GM19351 (cell line): ENCODE measurements at regions not wholly inside any gene's neighbourhood (a gene's known extent, or its start where the extent isn't known, plus 50 kb on each side); places are given as distances from the start of the nearest gene placed in this dataset.

Source experiments
- ATAC-seq: cut with Tn5 transposase; IDR thresholded peaks from one replicate; pipeline ENCODE4 v1.9.1; 2021; ENCODE audit warnings: mild to moderate bottlenecking, moderate library complexity; ENCODE audit not compliant: unreplicated experiment

DNA sequence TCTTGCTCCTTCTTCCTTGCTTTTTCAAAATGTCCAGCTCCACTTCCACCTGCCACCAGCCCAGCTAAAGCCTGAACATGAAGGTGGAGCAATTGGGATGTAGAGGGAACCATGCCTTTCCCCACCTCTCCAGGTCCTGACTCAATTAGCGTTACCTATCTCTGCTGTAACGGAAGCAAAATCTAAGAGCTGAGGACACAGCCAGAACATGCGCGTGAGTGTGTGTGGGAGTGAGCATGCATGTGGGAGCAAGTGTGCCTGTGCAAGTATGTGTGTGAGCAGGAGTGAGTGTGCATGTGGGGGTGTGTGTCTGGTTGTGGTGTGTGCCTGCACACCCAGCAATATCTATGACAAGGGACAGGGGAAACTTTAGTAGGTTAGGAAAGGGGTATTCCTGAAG lies 364.5 kb downstream of the MID1IP1 start:
- ATAC-seq, result no peak

DNA sequence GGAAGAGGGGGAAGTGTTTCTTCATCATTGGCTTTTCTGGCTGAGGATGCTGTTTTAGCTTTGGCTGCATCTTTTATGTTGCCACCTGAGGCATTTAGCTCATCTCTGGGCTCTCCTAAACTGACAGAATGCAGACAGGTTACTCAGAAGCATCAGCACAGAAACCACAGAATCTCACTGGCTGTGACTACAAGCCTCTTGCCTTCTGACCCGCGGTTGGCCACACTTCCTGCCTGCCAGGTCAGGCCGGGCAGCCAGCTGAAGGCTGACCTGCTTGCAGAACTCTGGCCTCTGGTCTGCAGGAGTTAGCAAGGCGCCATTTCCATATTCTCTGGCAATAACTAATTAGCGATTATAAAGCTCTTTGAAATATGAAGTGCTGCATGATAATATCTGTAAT lies 366.5 kb downstream of the MID1IP1 start:
- peak; percentile 80 for ATAC-seq

DNA sequence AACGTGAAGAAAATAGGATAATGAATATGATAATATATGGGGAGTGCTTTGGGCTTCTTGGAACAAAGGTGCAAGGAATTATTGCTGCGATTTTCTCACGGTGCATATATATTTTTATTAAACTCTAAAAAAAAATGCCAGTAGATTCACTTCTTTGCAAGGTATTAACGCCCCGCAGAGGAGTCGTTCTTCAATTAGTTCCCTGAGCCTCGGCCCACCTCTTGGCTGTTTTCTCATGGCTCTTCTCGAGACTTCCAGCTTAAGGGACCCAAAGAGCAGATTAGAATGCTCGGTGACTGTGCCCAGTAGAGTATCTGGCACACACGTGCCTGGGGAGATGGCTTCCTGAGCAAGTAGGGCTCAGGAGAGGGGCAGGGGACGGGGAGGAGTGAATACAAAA lies 367.4 kb downstream of the MID1IP1 start:
- ATAC-seq, result no peak

DNA sequence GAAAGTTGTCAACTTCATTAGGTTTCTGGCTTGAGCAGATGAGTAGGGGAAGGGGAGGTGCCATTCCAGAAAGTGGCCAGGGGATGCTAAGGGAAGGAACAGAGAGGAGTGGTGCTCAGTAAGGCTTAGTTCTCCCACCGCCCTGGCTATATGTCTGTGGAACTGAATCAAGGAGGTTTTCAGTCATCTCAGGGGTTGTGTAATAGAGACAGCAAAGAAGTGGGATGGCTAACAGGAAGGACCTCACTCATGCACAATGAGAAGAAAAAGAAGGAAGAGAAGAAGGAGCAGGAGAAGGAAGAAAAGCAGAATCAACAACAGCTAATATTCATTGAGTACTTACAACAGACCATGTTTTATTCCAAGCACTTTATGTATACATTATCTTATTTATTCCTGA lies 368.7 kb downstream of the MID1IP1 start:
- no peak for ATAC-seq

DNA sequence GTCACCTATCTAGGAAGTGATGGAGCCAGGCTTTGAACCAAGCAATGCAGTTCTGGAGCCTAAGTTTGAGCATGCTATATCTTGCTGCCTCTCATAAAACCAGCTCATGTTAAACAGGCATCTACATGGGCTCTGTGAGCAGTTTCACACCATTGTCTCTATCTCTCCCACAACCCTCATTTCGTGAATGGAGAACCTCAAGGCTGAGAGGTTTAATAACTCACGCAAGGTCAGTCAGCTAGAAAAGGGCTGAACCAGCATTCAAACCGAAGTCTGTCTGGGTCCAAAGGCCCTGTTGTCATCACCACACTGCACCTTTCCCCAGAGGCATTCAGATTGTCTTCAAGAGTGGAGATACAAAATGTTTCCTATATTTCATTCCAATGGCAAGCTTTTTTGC lies 369.2 kb downstream of the MID1IP1 start:
- ATAC-seq, result no peak

DNA sequence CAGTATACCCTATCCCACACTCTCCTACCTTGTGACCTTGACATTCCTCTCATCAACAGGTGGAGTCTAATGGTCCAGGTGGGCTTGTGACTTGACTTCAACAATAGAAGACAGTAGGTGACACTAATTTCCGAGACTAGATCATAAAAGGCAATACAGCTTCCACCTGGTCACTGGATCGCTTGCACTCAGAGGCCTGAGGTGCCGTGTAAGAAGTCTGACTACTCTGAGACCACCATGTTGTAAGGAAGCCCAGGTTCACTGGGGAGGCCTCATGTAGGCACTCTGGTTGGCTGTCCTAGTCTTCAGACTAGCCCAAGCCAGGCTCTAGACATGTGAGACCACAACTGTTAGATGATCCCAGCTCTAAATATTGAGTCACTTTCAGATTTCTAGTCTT lies 370.4 kb downstream of the MID1IP1 start:
- ATAC-seq, result no peak

DNA sequence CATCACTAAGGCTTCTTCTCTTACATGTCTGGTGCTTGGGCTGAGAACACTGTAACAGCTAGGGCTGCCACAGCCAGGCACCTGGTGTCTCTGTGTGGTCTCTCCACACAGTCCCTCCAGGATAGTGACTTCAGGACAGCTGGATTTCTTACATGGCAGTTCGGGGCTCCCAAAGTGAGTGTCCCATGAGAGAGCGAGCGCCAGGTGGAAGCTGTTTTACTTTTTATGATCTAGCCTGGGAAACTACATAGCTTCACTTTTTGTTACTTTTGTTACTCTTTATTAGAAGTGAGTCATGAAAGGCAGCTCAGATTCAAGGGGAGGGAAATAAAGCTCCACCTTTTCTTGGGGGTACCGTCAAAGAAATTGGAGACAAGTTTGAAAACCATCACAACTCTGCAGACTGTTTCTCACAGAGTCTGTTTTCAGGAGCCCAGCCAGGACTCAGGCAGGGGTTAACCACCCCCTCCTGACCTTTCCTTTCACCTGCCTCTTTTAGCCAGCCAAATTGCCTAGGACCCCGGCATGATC lies 373.0 kb downstream of the MID1IP1 start:
- no peak for ATAC-seq

DNA sequence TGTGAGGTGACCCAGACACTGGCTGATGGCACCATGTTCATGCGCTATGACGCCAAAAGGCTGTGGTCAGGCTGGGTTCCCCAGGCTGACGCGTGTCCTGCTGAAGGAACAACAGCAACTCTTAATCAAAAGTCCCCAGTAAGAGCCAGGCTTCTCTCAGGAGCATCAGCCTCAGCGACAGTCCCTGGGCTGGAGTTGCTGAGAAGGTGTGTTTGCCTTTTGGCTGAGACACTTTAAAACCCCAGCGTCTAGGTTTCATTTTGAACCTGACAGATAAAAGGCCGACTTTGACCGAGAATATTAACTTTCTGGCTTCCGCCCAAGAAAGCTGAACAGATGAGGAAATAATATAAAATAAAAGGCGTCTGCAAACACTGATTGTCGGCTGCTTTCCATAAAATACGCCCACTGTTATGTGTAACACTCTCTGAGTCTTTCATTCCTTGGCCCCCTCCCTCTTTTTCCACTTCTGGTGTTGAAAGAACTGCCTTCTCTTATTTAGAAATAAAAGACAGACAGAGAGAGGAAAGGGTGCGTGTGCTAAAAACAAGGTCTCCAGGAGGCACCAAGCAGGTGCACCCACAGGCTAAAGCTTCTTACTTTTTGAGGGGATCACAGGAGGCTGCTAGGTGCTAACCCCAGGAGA lies 373.6 kb downstream of the MID1IP1 start:
- no peak for ATAC-seq

DNA sequence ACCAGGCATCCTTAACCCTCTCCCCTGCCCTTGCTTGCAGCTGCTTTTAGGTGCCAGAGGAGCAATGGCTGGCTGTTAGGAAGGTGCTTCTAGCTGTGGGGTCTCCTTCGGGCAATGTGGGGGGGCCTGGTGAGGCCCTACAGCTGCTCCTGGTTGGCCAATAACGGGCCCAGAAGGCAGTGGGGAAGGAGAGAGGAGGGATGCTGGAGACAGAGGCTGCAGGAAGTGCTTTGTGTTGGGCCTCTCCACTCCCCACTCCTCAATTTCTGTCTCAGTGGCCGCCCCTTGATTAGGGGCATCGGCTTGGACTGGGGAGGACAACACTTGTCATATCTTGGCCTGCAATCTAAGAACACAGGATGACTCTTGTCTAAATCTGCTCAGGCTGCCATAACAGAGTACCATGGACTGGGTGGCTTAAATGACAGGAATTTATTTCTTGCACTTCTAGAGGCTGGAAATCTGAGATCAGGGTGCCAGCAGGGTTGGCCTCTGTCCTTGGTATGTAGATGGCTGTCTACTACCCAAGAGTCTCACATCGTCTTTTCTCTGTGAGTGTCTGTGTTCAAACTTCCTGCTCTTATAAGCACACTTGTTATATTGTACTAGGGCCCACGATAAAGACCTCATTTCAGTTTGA lies 374.3 kb downstream of the MID1IP1 start:
- ATAC-seq, result no peak

DNA sequence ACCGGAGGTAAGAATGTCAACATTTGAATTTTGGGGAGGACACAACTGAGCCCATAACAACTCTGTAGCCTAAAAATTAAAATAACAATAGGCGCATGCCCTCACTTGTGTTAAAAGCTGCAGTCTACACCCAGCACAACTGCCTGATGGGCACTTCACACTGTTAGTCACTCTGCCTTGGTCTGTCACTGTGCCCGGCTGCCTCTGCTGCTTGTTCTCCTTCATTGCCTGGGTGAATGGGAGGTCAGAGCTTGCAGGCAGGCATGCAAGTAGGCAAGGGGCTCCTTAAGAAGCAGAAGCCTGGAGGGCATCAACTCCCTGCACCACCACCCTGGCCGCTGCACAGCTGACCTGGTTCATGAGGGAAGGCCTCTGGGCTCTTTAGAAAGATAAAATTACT lies 374.8 kb downstream of the MID1IP1 start:
- ATAC-seq, result no peak

DNA sequence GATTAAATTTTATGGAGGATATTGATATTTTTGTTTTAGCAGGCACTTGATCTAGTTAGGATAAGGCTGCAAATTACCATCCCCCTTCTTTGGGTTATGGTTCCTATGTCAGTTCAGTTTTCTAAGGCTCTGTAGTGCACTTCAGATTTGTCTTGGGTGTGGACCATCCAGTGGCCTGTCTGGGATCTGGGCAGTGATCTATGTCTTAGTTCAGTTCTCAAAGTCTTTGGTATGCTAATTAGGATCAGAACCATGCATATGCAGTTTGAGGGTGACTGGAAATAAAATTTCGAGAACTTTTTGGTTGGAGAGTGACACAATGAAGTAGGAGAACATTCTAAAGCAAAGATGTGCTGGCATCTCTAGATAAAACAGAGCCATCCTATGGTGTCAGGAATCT lies 388.2 kb downstream of the MID1IP1 start:
- no peak for ATAC-seq

DNA sequence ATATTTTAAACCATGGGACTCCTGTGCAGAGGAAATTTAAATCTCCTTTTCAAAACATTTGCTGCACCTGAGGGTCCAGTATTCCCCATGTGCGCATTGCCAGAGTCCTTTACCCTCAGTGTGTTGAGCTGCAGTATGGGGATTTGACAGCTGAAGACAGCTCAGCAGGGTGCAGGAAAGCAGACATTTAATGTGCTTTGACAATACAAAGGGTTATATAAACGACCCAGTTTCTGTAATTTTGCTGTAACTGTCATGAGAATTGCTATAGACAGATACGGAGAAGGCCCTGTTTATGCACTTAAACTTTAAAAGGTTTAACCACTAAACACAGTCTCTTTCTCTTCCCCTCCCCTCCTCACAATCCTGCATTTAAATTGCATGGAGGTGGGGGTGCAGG lies 393.4 kb downstream of the MID1IP1 start:
- ATAC-seq, result no peak

DNA sequence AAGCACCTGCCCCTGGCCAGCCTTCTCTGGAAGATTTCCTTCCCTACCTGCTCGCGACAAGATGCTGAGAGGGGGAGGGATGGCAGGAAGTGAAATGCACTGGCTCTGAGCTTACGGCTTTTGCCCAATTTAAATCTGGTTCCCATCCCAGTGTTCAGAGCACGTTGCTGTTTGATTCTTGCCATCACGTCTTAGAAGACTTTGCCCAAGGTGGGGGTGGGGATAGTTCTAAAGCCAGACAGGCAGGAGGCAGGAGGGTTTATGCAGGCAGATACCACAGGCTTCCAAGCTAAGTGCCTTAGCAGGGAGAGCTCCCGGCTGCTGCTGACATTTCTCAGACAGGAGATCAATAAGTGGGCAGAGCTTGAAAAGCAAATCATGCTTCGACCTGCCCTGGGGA lies 393.9 kb downstream of the MID1IP1 start:
- ATAC-seq, result no peak

DNA sequence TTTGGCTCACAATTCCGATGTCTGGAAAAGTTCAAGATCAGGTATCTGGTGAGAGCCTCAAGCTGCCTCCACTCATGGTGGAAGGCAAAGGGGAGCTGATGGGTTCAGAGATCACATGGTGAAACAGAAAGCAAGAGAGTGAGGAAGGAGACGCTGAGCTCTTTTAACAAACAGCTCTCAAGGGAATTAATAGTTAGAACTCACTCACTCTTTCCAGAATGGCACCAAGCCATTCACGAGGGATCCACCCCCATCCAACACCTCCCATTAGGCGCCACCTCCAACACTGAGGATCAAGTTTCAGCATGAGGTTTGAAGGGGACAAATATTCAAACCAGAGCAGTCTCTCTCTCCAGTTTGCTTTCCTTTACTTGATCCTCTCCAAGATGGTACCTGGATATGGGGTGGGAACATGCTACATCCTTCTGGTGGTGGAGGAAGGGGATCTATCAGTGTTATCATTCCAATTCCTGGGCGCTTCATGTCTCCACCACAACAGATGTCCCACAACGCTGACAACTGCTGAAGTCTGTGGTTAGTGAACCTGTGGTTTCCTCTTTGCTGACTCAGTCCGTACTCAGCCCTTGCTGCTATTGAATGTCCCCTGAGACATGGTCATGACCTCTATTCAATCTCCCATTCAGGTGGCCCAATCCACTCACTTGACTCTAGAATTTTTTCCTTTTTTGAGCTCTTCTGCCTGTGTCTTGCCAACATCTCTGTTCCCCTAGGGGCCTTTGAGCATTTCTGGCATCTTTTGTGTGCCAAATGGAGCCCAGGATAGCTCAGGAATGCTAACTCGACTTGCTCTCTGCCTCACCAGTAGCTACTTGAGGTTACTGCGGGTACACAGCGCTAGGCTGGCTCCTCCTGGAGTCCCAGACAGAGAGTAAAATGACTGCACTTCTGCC lies 395.2 kb downstream of the MID1IP1 start:
- ATAC-seq, result peak; percentile 96

DNA sequence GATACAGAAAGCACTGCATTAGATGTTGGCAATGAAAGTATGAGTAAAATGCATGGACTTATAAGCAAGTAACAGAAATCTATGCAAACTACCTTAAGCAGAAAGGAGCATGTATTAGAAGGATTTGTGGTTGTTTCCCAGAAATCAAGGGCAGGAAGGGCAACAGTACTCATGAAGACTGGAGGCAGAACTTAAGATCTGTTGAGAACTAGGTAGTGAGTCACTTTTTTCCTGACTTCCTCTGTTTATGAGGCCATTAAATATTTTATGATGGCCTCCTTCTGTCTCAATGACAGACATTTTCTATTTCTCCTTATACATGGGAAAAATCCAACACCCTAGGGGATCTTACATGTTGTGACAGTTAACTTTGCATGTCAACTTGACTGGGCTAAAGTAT lies 398.2 kb downstream of the MID1IP1 start:
- ATAC-seq, result no peak

DNA sequence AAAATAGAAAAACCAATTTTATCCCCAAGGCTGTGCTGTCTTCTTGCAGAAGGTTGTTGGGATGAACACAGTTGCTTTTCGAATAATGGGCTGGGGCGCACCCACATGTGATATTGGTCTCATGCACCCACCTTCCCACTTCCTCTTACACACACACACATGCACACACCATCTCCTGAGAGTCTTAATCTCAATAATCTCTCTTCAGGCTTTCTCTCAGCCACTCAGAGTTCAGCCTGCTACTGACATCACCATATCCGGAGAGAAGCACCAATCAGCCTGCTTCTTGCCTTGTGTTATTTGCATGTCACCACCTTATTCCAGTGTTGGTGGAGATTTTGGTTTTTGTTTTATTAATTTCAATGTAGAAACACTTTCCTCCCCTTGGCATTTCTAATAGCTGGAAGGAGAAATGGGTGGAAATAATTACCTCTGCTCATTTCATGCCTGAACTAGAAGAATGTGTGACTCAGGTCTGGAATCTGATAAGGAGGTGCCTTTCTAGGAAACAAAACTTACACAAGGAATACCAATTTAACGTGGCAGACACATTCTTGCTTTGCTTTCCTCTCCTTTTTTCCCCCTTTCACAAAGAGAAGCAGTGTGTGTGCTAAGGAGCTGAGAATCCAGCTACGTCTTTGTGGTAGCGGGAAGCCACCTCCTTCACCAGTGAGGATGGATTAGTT lies 400.2 kb downstream of the MID1IP1 start:
- no peak for ATAC-seq

DNA sequence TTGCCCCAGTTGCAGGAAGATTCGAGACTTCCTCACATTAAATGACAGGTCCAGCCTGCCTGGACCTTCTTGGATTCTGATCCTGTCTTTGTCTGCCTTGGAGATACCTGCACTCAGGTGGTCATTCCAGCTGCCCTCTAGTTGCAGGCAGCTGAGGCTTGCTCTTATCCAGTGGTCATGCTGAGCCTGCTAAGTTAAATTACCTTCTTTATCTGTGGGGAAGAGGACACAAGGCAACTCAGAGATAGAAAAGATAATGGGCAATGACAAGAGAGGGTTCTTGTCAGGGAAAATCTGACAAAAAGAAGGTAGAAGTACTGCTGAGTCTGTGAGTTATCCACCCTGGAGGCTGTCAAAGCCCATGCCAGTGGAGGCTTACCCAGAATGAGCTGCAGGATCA lies 401.4 kb downstream of the MID1IP1 start:
- ATAC-seq, result no peak

DNA sequence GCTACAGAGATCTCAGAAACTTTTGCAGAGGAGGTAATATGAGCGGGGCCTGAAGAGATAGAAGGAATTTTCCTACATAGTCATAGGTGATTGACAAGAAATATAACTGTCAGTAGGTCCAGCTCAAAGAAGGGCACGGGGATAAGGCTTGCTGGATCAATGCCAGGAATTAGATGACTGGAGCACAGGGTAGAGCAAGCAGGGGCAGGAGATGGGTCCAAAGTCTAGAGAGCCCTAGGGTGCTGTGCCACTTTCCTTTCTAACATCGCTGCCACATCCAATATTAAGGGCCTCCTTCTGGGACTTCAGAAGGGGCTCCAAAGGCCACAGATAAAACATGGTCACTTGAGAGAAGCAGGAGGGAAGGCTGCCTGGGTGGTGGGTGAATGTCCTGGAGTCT lies 402.2 kb downstream of the MID1IP1 start:
- ATAC-seq, result no peak

DNA sequence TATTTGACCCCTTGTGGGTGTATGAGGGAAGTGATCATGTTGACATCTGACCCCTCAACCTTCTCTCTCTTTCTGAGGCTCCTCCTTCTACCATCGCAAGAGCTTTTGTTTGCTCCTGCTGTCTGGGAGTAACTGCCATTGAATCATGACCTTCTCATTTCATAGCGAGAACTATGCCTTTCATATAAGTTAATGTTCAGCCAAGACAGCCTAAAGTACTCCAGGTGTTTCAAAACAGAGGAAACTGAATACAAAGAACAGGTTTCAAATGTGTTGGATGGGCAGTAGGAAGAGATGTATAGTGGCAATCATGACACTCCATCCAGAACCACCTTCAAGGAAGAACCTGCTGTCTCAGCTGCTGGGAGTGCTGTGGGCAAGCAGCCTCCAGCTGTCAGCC lies 403.1 kb downstream of the MID1IP1 start:
- no peak for ATAC-seq

DNA sequence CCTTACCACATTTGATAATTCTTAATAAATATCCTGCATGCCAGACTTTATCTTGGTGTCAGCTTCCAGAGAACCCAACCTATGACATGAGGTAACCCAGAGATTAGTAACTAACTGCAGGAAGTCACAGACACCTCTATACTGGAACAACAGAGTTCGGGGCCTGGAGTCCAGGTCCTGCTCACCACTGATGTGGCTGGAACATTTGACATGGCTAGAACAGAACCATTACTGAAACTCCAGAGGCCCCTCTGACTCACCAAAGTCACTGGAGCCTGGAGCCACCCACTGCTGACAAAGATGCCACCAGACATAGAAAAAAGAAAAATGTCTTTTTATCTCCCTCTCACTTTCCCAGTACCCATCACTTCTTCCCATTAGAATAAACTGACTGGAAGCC lies 403.7 kb downstream of the MID1IP1 start:
- no peak for ATAC-seq

DNA sequence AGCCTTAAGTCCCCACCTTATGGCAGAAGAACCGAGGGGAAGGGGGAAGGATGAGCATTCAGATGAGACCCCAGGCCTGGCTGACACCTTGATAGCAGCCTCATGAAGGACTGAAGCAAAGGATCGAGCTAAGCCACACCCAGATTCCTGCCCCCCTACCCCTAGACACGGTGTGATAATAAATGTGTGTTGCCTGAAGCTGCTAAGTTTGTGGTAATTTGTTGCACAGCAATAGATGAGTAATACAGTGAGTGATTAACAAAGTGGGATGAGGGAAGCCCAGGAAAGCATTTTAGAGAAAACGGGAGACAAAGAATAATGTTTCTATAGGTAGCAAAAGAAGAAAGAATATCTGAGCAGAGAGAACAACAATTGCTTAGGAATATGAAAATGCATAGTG lies 404.2 kb downstream of the MID1IP1 start:
- ATAC-seq, result no peak
